ENCODE measurements at regions not wholly inside any gene's neighbourhood (a gene's known extent, or its start where the extent isn't known, plus 50 kb on each side); places are given as distances from the start of the nearest gene placed in this dataset.

- no peak for DNase-seq (ENCODE audit: low read depth in 2 of 2)
Measured at GRCh38 chr2:29974086-29974485, 52.7 kb upstream of the ALK start.

GRCh38 chr2:29977284-29977683 is 55.9 kb upstream of the ALK start:
- DNase-seq (ENCODE audit: low read depth in 2 of 2) = no peak

GRCh38 chr2:29981402-29981801 is 60.0 kb upstream of the ALK start:
- no peak for DNase-seq (ENCODE audit: low read depth in 2 of 2)

- DNase-seq (ENCODE audit: low read depth in 2 of 2) = no peak
Measured at GRCh38 chr2:29983308-29983707, 61.9 kb upstream of the ALK start.

GRCh38 chr2:29987146-29987545 is 65.8 kb upstream of the ALK start:
- DNase-seq (ENCODE audit: low read depth in 2 of 2) = no peak

GRCh38 chr2:29990129-29990528 is 68.7 kb upstream of the ALK start:
- DNase-seq (ENCODE audit: low read depth in 2 of 2) = no peak

- DNase-seq (ENCODE audit: low read depth in 2 of 2) = no peak
Measured at GRCh38 chr2:29991086-29991485, 69.7 kb upstream of the ALK start.

- no peak for DNase-seq (ENCODE audit: low read depth in 2 of 2)
Measured at GRCh38 chr2:29995241-29995640, 73.9 kb upstream of the ALK start.

- DNase-seq (ENCODE audit: low read depth in 2 of 2) = no peak
Measured at GRCh38 chr2:30003128-30003527, 81.7 kb upstream of the ALK start.

- no peak for DNase-seq (ENCODE audit: low read depth in 2 of 2)
Measured at GRCh38 chr2:30022444-30023071, 101.2 kb upstream of the ALK start.

- no peak for DNase-seq (ENCODE audit: low read depth in 2 of 2)
Measured at GRCh38 chr2:30024281-30024680, 102.9 kb upstream of the ALK start.

- no peak for DNase-seq (ENCODE audit: low read depth in 2 of 2)
Measured at GRCh38 chr2:30026091-30027055, 105.0 kb upstream of the ALK start.

- DNase-seq (ENCODE audit: low read depth in 2 of 2) = no peak
Measured at GRCh38 chr2:30029804-30030203, 108.4 kb upstream of the ALK start.

GRCh38 chr2:30030361-30030760 is 109.0 kb upstream of the ALK start:
- DNase-seq (ENCODE audit: low read depth in 2 of 2) = no peak

GRCh38 chr2:30031184-30031583 is 109.8 kb upstream of the ALK start:
- no peak for DNase-seq (ENCODE audit: low read depth in 2 of 2)

GRCh38 chr2:30034052-30034775 is 112.6 kb upstream of the YPEL5 start:
- no peak for DNase-seq (ENCODE audit: low read depth in 2 of 2)

- no peak for DNase-seq (ENCODE audit: low read depth in 2 of 2)
Measured at GRCh38 chr2:30037016-30037415, 109.8 kb upstream of the YPEL5 start.

- DNase-seq (ENCODE audit: low read depth in 2 of 2) = no peak
Measured at GRCh38 chr2:30038419-30038818, 108.4 kb upstream of the YPEL5 start.

- no peak for DNase-seq (ENCODE audit: low read depth in 2 of 2)
Measured at GRCh38 chr2:30039101-30039500, 107.7 kb upstream of the YPEL5 start.

- DNase-seq (ENCODE audit: low read depth in 2 of 2) = no peak
Measured at GRCh38 chr2:30040147-30040546, 106.7 kb upstream of the YPEL5 start.

- no peak for DNase-seq (ENCODE audit: low read depth in 2 of 2)
Measured at GRCh38 chr2:30041884-30042283, 104.9 kb upstream of the YPEL5 start.

GRCh38 chr2:30046396-30046795 is 100.4 kb upstream of the YPEL5 start:
- no peak for DNase-seq (ENCODE audit: low read depth in 2 of 2)

GRCh38 chr2:30046979-30047378 is 99.8 kb upstream of the YPEL5 start:
- DNase-seq (ENCODE audit: low read depth in 2 of 2) = no peak
